Transverse colon (tissue), 3 donors: ENCODE measurements at regions not wholly inside any gene's neighbourhood (a gene's known extent, or its start where the extent isn't known, plus 50 kb on each side); places are given as distances from the start of the nearest gene placed in this dataset.
"Not testable (repeated sequence)": the region's sequence is repeated elsewhere in the genome, so short reads cannot be mapped to it uniquely, and the experiment has no call there.

Source experiments
- EP300 ChIP-seq: sonication (generic); formaldehyde crosslinking; IDR thresholded peaks from one replicate; pipeline ENCODE4 v1.6.1; 2017; ENCODE audit warnings: antibody characterized with exemption, low read depth
- POLR2A ChIP-seq: fragments of 450-650 bp; IDR thresholded peaks from one replicate; pipeline ENCODE4 v1.6.1; 2016; ENCODE audit warnings: antibody characterized with exemption, mild to moderate bottlenecking, moderate library complexity
- POLR2AphosphoS5 ChIP-seq, 3 donors: sonication (generic); formaldehyde crosslinking; IDR thresholded peaks; one replicate each; pipeline ENCODE4 v1.6.1; 2016; ENCODE audit warnings: antibody characterized with exemption in 3 of 3

- not testable (repeated sequence) for TF ChIP-seq POLR2AphosphoS5 (IDR thresholded peaks at IDR 0.05); EP300; POLR2A
Observed at GRCh38 chr2:110313032-110313431, 100.7 kb upstream of the MTLN start.
